HCT116 (cell line): ENCODE measurements at regions not wholly inside any gene's neighbourhood (a gene's known extent, or its start where the extent isn't known, plus 50 kb on each side); places are given as distances from the start of the nearest gene placed in this dataset.

Source experiments
- ATAC-seq: fragments of 200-7000 bp; cut with Tn5 transposase; 2 replicates; pipeline ENCODE4 v1.9.1; 2020; ENCODE audit warnings: mild to moderate bottlenecking, moderate library complexity
- BruUV-seq: library from RNA; stranded (reverse); fragments of 400-500 nt; replicated peaks from 2 replicates; lab custom pipeline; 2021; lab: Mats Ljungman, UMichigan
- CTCF ChIA-PET: fragments of 300-600 bp; sonication (Branson Sonifier 250); formaldehyde crosslinking; loops from one replicate; lab custom pipeline; 2021; ENCODE audit warnings: antibody characterized with exemption; lab: Charles Lee
- POLR2A ChIA-PET: fragments of 300-600, 350-600 bp; sonication (Branson Sonifier 250); formaldehyde crosslinking; loops from one replicate; lab custom pipeline; 2021; ENCODE audit warnings: antibody characterized with exemption; lab: Charles Lee
- RAD21 ChIA-PET, 2 experiments: fragments of 300-600 bp; sonication (Branson Sonifier 250); formaldehyde crosslinking; loops; one replicate each; lab custom pipeline; 2023; ENCODE audit warnings: low total read pairs in 2 of 2; ENCODE audit not compliant: uncharacterized antibody in 2 of 2, unreplicated experiment in 2 of 2, low non-redundant PET in 1 of 2; lab: Charles Lee
- DNase-seq: peaks from one replicate; pipeline ENCODE4 v3.0.0-alpha.2; 2010; ENCODE audit warnings: low read depth, low spot score
- H2AFZ ChIP-seq: fragments of 200-600 bp; shearing (Covaris generic), sonication (generic); 2 replicates; pipeline ENCODE4 v1.6.1; 2017; ENCODE audit warnings: low read depth, mixed run types, mixed read lengths, antibody characterized with exemption, low read length; ENCODE audit not compliant: poor library complexity, severe bottlenecking
- H3K27ac ChIP-seq: 2 replicates; pipeline ENCODE4 v1.5.1; 2012; ENCODE audit warnings: low read depth, low read length
- H3K27me3 ChIP-seq: fragments of 200-600 bp; sonication (generic); 2 replicates; pipeline ENCODE4 v1.6.1; 2016; ENCODE audit warnings: mixed run types, low read length, mixed read lengths; ENCODE audit not compliant: insufficient read depth
- H3K36me3 ChIP-seq, 2 experiments: fragments of 200-500 bp in 1 of 2; fragments of 200-600 bp in 1 of 2; sonication (Bioruptor generic) in 1 of 2; sonication (generic) in 1 of 2; 2 replicates each; pipeline versions ENCODE4 v1.5.1 to v1.6.1; 2014 to 2016; ENCODE audit warnings: low read length in 2 of 2, inconsistent platforms in 1 of 2, mixed read lengths in 1 of 2, mixed run types in 1 of 2; ENCODE audit not compliant: insufficient read depth in 2 of 2, control insufficient read depth in 1 of 2
- H3K4me1 ChIP-seq, 2 experiments: fragments of 200-600 bp in 1 of 2; sonication (generic) in 1 of 2; 2 replicates each; pipeline versions ENCODE4 v1.5.1 to v1.6.1; 2012 to 2017; ENCODE audit warnings: low read length in 2 of 2, inconsistent platforms in 1 of 2, mild to moderate bottlenecking in 1 of 2, mixed read lengths in 1 of 2, mixed run types in 1 of 2, moderate library complexity in 1 of 2; ENCODE audit not compliant: insufficient read depth in 2 of 2, control insufficient read depth in 1 of 2
- H3K4me2 ChIP-seq: fragments of 200-600 bp; sonication (generic); 2 replicates; pipeline ENCODE4 v1.6.1; 2017; ENCODE audit warnings: mixed run types, low read length, mixed read lengths
- H3K4me3 ChIP-seq, 2 experiments: fragments of 200-600 bp in 1 of 2; sonication (generic) in 1 of 2; replicated peaks in 1 of 2; 2 replicates each; pipeline ENCODE4 v1.5.1; 2011 to 2016; ENCODE audit warnings: low read length in 2 of 2, control low read depth in 1 of 2, low read depth in 1 of 2, mild to moderate bottlenecking in 1 of 2, mixed read lengths in 1 of 2, mixed run types in 1 of 2
- H3K79me2 ChIP-seq: fragments of 200-600 bp; sonication (generic); 2 replicates; pipeline ENCODE4 v1.6.1; 2017; ENCODE audit warnings: mild to moderate bottlenecking, mixed run types, low read length, moderate library complexity, mixed read lengths; ENCODE audit not compliant: insufficient read depth
- H3K9ac ChIP-seq: fragments of 200-600 bp; sonication (generic); 2 replicates; pipeline ENCODE4 v1.6.1; 2016; ENCODE audit warnings: low read length, mixed read lengths
- H3K9me2 ChIP-seq: fragments of 200-600 bp; sonication (generic), shearing (Covaris generic); 2 replicates; pipeline ENCODE4 v1.6.1; 2017; ENCODE audit warnings: mixed run types, mild to moderate bottlenecking, moderate library complexity; ENCODE audit not compliant: insufficient read depth
- H3K9me3 ChIP-seq, 2 experiments: fragments of 200-500 bp in 1 of 2; fragments of 200-600 bp in 1 of 2; sonication (Bioruptor generic) in 1 of 2; sonication (generic) in 1 of 2; 2 replicates each; pipeline ENCODE4 v1.6.1; 2014 to 2017; ENCODE audit warnings: low read length in 2 of 2, mixed read lengths in 2 of 2, inconsistent platforms in 1 of 2, low read depth in 1 of 2, mild to moderate bottlenecking in 1 of 2, mixed run types in 1 of 2, moderate library complexity in 1 of 2; ENCODE audit not compliant: control insufficient read depth in 1 of 2, insufficient read depth in 1 of 2
- H4K20me1 ChIP-seq: fragments of 200-600 bp; sonication (generic), shearing (Covaris generic); 2 replicates; pipeline ENCODE4 v1.6.1; 2017; ENCODE audit warnings: mixed run types, mild to moderate bottlenecking, moderate library complexity; ENCODE audit not compliant: insufficient read depth
- ATF3 ChIP-seq: IDR thresholded peaks from 2 replicates; pipeline ENCODE4 v1.6.1; 2012
- CBX3 ChIP-seq: IDR thresholded peaks from 2 replicates; pipeline ENCODE4 v1.6.1; 2012; ENCODE audit warnings: low read depth
- CEBPB ChIP-seq: IDR thresholded peaks from 2 replicates; pipeline ENCODE4 v1.6.1; 2012; ENCODE audit warnings: low read depth
- CTCF ChIP-seq, 3 experiments: fragments of 200-600 bp in 1 of 3; sonication (generic) in 1 of 3; IDR thresholded peaks in 2 of 3; conservative IDR thresholded peaks in 1 of 3; 2 replicates each; pipeline ENCODE4 v1.5.1; 2012 to 2017; ENCODE audit warnings: low read depth in 2 of 3, low read length in 2 of 3, antibody characterized with exemption in 1 of 3, borderline replicate concordance in 1 of 3, control low read depth in 1 of 3, mild to moderate bottlenecking in 1 of 3, mixed read lengths in 1 of 3, mixed run types in 1 of 3, moderate library complexity in 1 of 3; ENCODE audit not compliant: insufficient read depth in 1 of 3
- EGR1 ChIP-seq: IDR thresholded peaks from 2 replicates; pipeline ENCODE4 v1.6.1; 2012; ENCODE audit warnings: low read depth
- ELF1 ChIP-seq: IDR thresholded peaks from 2 replicates; pipeline ENCODE4 v1.6.1; 2012; ENCODE audit warnings: low read depth, borderline replicate concordance
- EZH2 ChIP-seq: fragments of 200-600 bp; sonication (generic); IDR thresholded peaks from 2 replicates; pipeline ENCODE4 v1.6.1; 2017; ENCODE audit warnings: antibody characterized with exemption, mixed run types
- POLR2A ChIP-seq: IDR thresholded peaks from 2 replicates; pipeline ENCODE4 v1.7.0; 2011; ENCODE audit warnings: borderline replicate concordance; ENCODE audit not compliant: insufficient read depth, insufficient read length; ENCODE audit errors: extremely low read depth
- POLR2AphosphoS5 ChIP-seq: IDR thresholded peaks from 2 replicates; pipeline ENCODE4 v1.6.1; 2011; ENCODE audit warnings: mild to moderate bottlenecking, low read depth, low read length, moderate library complexity
- RAD21 ChIP-seq: IDR thresholded peaks from 2 replicates; pipeline ENCODE4 v1.6.1; 2012; ENCODE audit warnings: low read depth, mild to moderate bottlenecking
- SIN3A ChIP-seq: IDR thresholded peaks from 2 replicates; pipeline ENCODE4 v1.6.1; 2012; ENCODE audit warnings: low read depth
- SP1 ChIP-seq: IDR thresholded peaks from 2 replicates; pipeline ENCODE4 v1.6.1; 2012; ENCODE audit warnings: low read depth
- SRF ChIP-seq: IDR thresholded peaks from 2 replicates; pipeline ENCODE4 v1.6.1; 2012; ENCODE audit warnings: low read depth
- TCF7L2 ChIP-seq: IDR thresholded peaks from 2 replicates; pipeline ENCODE4 v1.7.0; 2011; ENCODE audit warnings: borderline replicate concordance, inconsistent platforms; ENCODE audit not compliant: insufficient read depth, insufficient read length; ENCODE audit errors: extremely low read depth
- YY1 ChIP-seq: IDR thresholded peaks from 2 replicates; pipeline ENCODE4 v1.6.1; 2011; ENCODE audit warnings: low read length, low read depth, moderate library complexity, mild to moderate bottlenecking; ENCODE audit not compliant: insufficient replicate concordance; ENCODE audit errors: extremely low read depth
- ZBTB33 ChIP-seq: IDR thresholded peaks from 2 replicates; pipeline ENCODE4 v1.6.1; 2011; ENCODE audit warnings: mild to moderate bottlenecking, low read length, moderate library complexity; ENCODE audit not compliant: insufficient replicate concordance; ENCODE audit errors: extremely low read depth
- ZFX ChIP-seq: fragments of 450-650 bp; IDR thresholded peaks from 2 replicates; pipeline ENCODE4 v1.6.1; 2017
- ZNF274 ChIP-seq: fragments of 200-500 bp; sonication (Bioruptor generic); IDR thresholded peaks from 2 replicates; pipeline ENCODE4 v1.6.1; 2014; ENCODE audit warnings: mild to moderate bottlenecking, low read depth, low read length, inconsistent platforms
- intact Hi-C: fragments of 100-400 bp; cut with micrococcal nuclease; formaldehyde crosslinking; loops from 2 replicates; pipeline ENCODE4 v1.10.0; 2022
- TF ChIP-seq, protein P1 (sequence below): IDR thresholded peaks from 2 replicates; pipeline ENCODE4 v1.6.1; 2012; ENCODE audit warnings: low read depth
- TF ChIP-seq, protein P2 (sequence below): IDR thresholded peaks from 2 replicates; pipeline ENCODE4 v1.6.1; 2012

DNA sequence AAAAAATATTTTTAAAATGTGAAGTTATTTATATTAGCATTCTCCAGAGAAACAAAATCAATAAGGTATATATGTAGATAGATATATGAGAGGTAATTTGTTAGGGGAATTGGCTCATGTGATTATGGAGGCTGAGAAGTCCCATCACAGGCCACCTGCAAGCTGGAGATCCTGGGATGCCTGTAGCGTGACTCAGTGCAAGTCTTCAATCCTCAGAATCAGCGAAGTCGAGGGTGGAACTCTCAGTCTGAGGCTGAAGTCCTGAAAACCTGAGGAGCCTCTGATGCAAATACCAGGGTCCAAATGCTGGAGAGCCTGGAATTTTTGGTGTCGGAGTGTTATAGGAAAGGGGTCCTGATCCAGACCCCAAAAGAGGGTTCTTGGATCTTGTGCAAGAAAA, 658.5 kb downstream of the USP25 start:
- H3K27ac ChIP-seq, result no peak overlapping the region
- no peak for TF ChIP-seq POLR2AphosphoS5
- TF ChIP-seq ZBTB33, result no peak
- TF ChIP-seq CEBPB, result no peak
- no peak for TF ChIP-seq ATF3
- TF ChIP-seq SIN3A, result no peak
- no peak for TF ChIP-seq YY1
- TF ChIP-seq ZNF274, result no peak
- TF ChIP-seq ZFX, result no peak
- TF ChIP-seq, protein P1, sequence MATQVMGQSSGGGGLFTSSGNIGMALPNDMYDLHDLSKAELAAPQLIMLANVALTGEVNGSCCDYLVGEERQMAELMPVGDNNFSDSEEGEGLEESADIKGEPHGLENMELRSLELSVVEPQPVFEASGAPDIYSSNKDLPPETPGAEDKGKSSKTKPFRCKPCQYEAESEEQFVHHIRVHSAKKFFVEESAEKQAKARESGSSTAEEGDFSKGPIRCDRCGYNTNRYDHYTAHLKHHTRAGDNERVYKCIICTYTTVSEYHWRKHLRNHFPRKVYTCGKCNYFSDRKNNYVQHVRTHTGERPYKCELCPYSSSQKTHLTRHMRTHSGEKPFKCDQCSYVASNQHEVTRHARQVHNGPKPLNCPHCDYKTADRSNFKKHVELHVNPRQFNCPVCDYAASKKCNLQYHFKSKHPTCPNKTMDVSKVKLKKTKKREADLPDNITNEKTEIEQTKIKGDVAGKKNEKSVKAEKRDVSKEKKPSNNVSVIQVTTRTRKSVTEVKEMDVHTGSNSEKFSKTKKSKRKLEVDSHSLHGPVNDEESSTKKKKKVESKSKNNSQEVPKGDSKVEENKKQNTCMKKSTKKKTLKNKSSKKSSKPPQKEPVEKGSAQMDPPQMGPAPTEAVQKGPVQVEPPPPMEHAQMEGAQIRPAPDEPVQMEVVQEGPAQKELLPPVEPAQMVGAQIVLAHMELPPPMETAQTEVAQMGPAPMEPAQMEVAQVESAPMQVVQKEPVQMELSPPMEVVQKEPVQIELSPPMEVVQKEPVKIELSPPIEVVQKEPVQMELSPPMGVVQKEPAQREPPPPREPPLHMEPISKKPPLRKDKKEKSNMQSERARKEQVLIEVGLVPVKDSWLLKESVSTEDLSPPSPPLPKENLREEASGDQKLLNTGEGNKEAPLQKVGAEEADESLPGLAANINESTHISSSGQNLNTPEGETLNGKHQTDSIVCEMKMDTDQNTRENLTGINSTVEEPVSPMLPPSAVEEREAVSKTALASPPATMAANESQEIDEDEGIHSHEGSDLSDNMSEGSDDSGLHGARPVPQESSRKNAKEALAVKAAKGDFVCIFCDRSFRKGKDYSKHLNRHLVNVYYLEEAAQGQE, result no peak
- TF ChIP-seq EZH2, result no peak
- no peak for TF ChIP-seq ELF1
- TF ChIP-seq, protein P2, sequence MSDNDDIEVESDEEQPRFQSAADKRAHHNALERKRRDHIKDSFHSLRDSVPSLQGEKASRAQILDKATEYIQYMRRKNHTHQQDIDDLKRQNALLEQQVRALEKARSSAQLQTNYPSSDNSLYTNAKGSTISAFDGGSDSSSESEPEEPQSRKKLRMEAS, result no peak
- TF ChIP-seq POLR2A, result no peak
- no peak for TF ChIP-seq RAD21
- no peak for TF ChIP-seq EGR1
- no peak for TF ChIP-seq SP1
- TF ChIP-seq CTCF (IDR thresholded peaks at IDR 0.05 in 2 of 3, conservative IDR thresholded peaks at IDR 0.05 in 1 of 3; ENCODE audit: borderline replicate concordance in 1 of 3, insufficient read depth in 1 of 3, low read depth in 2 of 3, low read length in 2 of 3), result no peak
- no peak for TF ChIP-seq CBX3
- no peak for TF ChIP-seq TCF7L2
- no peak for TF ChIP-seq SRF
- CTCF ChIA-PET, result no interaction called here
- H4K20me1 ChIP-seq, result no peaks in the 10 kb centered on the region
- H3K4me3 ChIP-seq, result no peak overlapping the region
- H3K4me1 ChIP-seq, result no peaks in the 10 kb centered on the region
- DNase-seq, result no peak
- no peaks in the 10 kb centered on the region for H3K36me3 ChIP-seq
- H3K9me2 ChIP-seq, result no peaks in the 10 kb centered on the region
- H3K79me2 ChIP-seq, result no peaks in the 10 kb centered on the region
- RAD21 ChIA-PET, result no interaction called here
- peaks cover 6 to 28% of the 10 kb centered on the region in 2 experiments; a peak in 2 of 4 replicates for H3K9me3 ChIP-seq
- BruUV-seq, result no TSS peak
- no peak overlapping the region for H3K9ac ChIP-seq
- intact Hi-C loops, result no loop called here
- no peaks in the 10 kb centered on the region for H3K27me3 ChIP-seq
- POLR2A ChIA-PET, result no interaction called here
- no peak overlapping the region for H3K4me2 ChIP-seq
- no peak for ATAC-seq
- H2AFZ ChIP-seq, result no peak overlapping the region
